Pancreas (tissue), 10 donors: ENCODE measurements at regions not wholly inside any gene's neighbourhood (a gene's known extent, or its start where the extent isn't known, plus 50 kb on each side); places are given as distances from the start of the nearest gene placed in this dataset.

Experiments
- ATAC-seq, 4 donors: fragments of 200-7000 bp; cut with Tn5 transposase; one replicate each; pipeline versions ENCODE4 v1.8.0 to v1.9.1; 2020; ENCODE audit warnings: mild to moderate bottlenecking in 4 of 4, moderate library complexity in 4 of 4
- DNase-seq, 6 donors: peaks; one replicate each; pipeline ENCODE4 v3.0.0-alpha.2; 2020
- FAIRE-seq: peaks from 2 replicates; lab custom pipeline; 2012; peaks lifted over from hg19 to GRCh38; lab: Jason Lieb, UNC
- H3K27ac ChIP-seq, 4 donors: fragments of 200-600 bp; sonication (generic); 1 replicate in 3 of 4; 2 replicates in 1 of 4; pipeline versions ENCODE4 v1.5.0 to v1.8.0; 2020
- H3K27me3 ChIP-seq, 4 donors: fragments of 200-600 bp; one replicate each; pipeline ENCODE4 v1.8.0; 2021
- H3K36me3 ChIP-seq, 3 donors: fragments of 200-600 bp; sonication (generic) in 1 of 3; one replicate each; pipeline versions ENCODE4 v1.5.0 to v1.8.0; 2020 to 2021
- H3K4me1 ChIP-seq, 3 donors: fragments of 200-600 bp; one replicate each; pipeline ENCODE4 v1.8.0; 2021
- H3K4me3 ChIP-seq, 4 donors: fragments of 200-600 bp; sonication (generic) in 2 of 4; one replicate each; pipeline versions ENCODE4 v1.5.0 to v1.8.0; 2020 to 2021
- H3K9me3 ChIP-seq, 4 donors: fragments of 200-600 bp; one replicate each; pipeline ENCODE4 v1.8.0; 2021
- CTCF ChIP-seq, 4 donors: fragments of 200-600 bp; sonication (generic) in 3 of 4; IDR thresholded peaks; one replicate each; pipeline versions ENCODE4 v1.5.0 to v1.8.0; 2021; ENCODE audit warnings: antibody characterized with exemption in 4 of 4
- WGBS, 2 donors: extraction: QIAGEN DNeasy Blood & Tissue Kit; methylation state at CpG; one replicate each; pipeline ENCODE4 v1.1.7; 2013; 5-methylcytosine and 5-hydroxymethylcytosine counted together
- intact Hi-C, 3 donors: fragments of 100-400 bp; cut with DNase I; formaldehyde crosslinking; loops; one replicate each; pipeline versions ENCODE4 v1.11.1 to v1.14.2; 2022
- donor health status: healthy with polysubstance abuse.
- donor health status: DM: no; HTN: no; CAD: no; lungs with moderate emphysema.
- donor health status: DM: no; HTN: no; CAD: no.
- donor health status: control.
- donor health status: control.
- donor health status: Bipolar disorder and iron deficiency.
- donor health status: DM: yes; HTN: yes; CAD: no.
- donor health status: DM: no; HTN: no; CAD: no.
- donor health status: DM: no; HTN: no; CAD: no.
- donor health status: DM: yes; HTN: yes; CAD: no.

- WGBS, 2 donors: 45 to 67% methylated on average over 4 of the region's 4 CpGs
- H3K36me3 ChIP-seq: no peaks in the 10 kb centered on the region
- H3K27ac ChIP-seq: no peak overlapping the region
- FAIRE-seq (no peak), DNase-seq (no peak), ATAC-seq (no peak)
- H3K4me1 ChIP-seq: no peaks in the 10 kb centered on the region
- no peaks in the 10 kb centered on the region for H3K9me3 ChIP-seq
- no peak overlapping the region for H3K4me3 ChIP-seq
- no peaks in the 10 kb centered on the region for H3K27me3 ChIP-seq
- TF ChIP-seq CTCF (IDR thresholded peaks at IDR 0.05): no peak
- intact Hi-C loops: no loop called here
Observed at GRCh38 chr20:6388671-6389197, 265.9 kb upstream of the FERMT1 start.

- no peak for TF ChIP-seq CTCF (IDR thresholded peaks at IDR 0.05)
- Histone ChIP-seq H3K27ac (no peak overlapping the region), H3K36me3 (no peaks in the 10 kb centered on the region), H3K9me3 (no peaks in the 10 kb centered on the region), H3K27me3 (no peaks in the 10 kb centered on the region), H3K4me3 (no peak overlapping the region), H3K4me1 (no peaks in the 10 kb centered on the region)
- no peak for ATAC-seq
- no peak for FAIRE-seq
- WGBS, 2 donors: 52 to 60% methylated on average over 2 of the region's 2 CpGs
- DNase-seq: no peak
- intact Hi-C loops: no loop called here
Observed at GRCh38 chr20:6384956-6385486, 262.2 kb upstream of the FERMT1 start.

GRCh38 chr20:6384380-6384779 lies 261.6 kb upstream of the FERMT1 start:
- TF ChIP-seq CTCF (IDR thresholded peaks at IDR 0.05): no peak
- FAIRE-seq (no peak), ATAC-seq (no peak), DNase-seq (no peak)
- intact Hi-C loops: no loop called here
- 32 to 36% methylated on average over 4 of the region's 4 CpGs for WGBS, 2 donors
- Histone ChIP-seq H3K36me3 (no peaks in the 10 kb centered on the region), H3K27me3 (no peaks in the 10 kb centered on the region), H3K9me3 (no peaks in the 10 kb centered on the region), H3K27ac (no peak overlapping the region), H3K4me3 (no peak overlapping the region), H3K4me1 (no peaks in the 10 kb centered on the region)

GRCh38 chr20:6381887-6382286 lies 259.1 kb upstream of the FERMT1 start:
- WGBS, 2 donors: 26 to 28% methylated on average over 4 of the region's 4 CpGs

More at GRCh38 chr20:6381887-6382286, 259.1 kb upstream of the FERMT1 start:
- Histone ChIP-seq H3K27me3 (no peaks in the 10 kb centered on the region), H3K36me3 (no peaks in the 10 kb centered on the region), H3K4me1 (no peaks in the 10 kb centered on the region), H3K4me3 (no peak overlapping the region), H3K27ac (no peak overlapping the region), H3K9me3 (no peaks in the 10 kb centered on the region)
- TF ChIP-seq CTCF (IDR thresholded peaks at IDR 0.05): no peak
- ATAC-seq (peak in 2 of 4 donors; percentile 32 to 33), FAIRE-seq (no peak), DNase-seq (no peak)
- intact Hi-C loops: no loop called here
